ENCODE measurements at regions not wholly inside any gene's neighbourhood (a gene's known extent, or its start where the extent isn't known, plus 50 kb on each side); places are given as distances from the start of the nearest gene placed in this dataset.

DNA sequence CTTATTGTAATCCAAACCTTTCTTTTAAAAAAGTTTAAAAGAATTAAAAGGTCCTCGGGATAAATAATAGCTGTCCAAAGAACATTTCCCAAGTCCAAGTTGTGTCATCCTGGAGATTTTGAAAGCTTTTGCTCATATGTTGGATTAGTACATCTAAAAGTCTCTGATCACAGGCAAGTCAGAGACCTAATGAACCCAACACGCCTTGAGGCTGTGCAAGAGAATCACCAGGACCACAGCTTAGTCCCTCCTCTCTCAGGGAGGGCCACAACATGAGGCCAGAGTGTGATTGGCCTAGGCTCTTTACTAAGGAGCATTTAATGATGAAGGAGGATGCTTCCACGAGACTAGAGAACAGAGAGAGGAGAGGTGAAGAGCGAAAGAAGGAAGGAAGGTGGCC is 98.7 kb upstream of the OR5AK2 start:
- TF ChIP-seq TAF1 (IDR thresholded peaks at IDR 0.05; ENCODE audit: borderline replicate concordance, insufficient read depth, low read length) (no peak), FOXP2 (optimal IDR thresholded peaks at IDR 0.05; ENCODE audit: borderline replicate concordance, extremely low read depth, extremely low read length, insufficient read depth) (no peak), POLR2AphosphoS5 (IDR thresholded peaks at IDR 0.05; ENCODE audit: low read depth, low read length) (no peak), REST (IDR thresholded peaks at IDR 0.05; ENCODE audit: insufficient read depth in 1 of 2, low read depth in 2 of 2, low read length in 2 of 2) (no peak), SIN3A (IDR thresholded peaks at IDR 0.05; ENCODE audit: borderline replicate concordance, insufficient read depth, low read length) (no peak)

- no peak for TF ChIP-seq POLR2AphosphoS5 (IDR thresholded peaks at IDR 0.05; ENCODE audit: low read depth, low read length)
Measured at GRCh38 chr11:56887940-56888339, 100.8 kb upstream of the OR5AK2 start.

DNA sequence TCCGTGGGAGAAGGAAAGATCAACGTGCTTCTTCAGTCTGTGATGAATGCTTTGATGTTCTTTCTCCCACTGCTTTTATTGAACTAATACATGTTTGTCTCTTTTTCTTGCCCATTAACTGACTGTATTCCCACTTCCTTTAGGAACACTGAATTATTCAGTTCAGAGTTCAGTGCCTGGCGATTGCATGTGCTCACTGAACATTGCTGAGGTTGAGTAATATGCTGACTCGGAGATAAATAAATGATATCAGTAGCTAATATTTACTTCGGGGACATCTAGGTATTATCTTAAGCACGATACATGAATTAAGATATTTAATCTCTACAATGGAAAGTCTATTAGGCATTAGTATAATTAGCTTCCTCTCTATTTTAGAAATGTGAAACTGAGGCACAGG is 102.3 kb upstream of the OR5AK2 start:
- TF ChIP-seq SIN3A (IDR thresholded peaks at IDR 0.05; ENCODE audit: borderline replicate concordance, insufficient read depth, low read length) (no peak), POLR2AphosphoS5 (IDR thresholded peaks at IDR 0.05; ENCODE audit: low read depth, low read length) (no peak), TAF1 (IDR thresholded peaks at IDR 0.05; ENCODE audit: borderline replicate concordance, insufficient read depth, low read length) (no peak), FOXP2 (optimal IDR thresholded peaks at IDR 0.05; ENCODE audit: borderline replicate concordance, extremely low read depth, extremely low read length, insufficient read depth) (no peak), REST (IDR thresholded peaks at IDR 0.05; ENCODE audit: insufficient read depth in 1 of 2, low read depth in 2 of 2, low read length in 2 of 2) (no peak)

DNA sequence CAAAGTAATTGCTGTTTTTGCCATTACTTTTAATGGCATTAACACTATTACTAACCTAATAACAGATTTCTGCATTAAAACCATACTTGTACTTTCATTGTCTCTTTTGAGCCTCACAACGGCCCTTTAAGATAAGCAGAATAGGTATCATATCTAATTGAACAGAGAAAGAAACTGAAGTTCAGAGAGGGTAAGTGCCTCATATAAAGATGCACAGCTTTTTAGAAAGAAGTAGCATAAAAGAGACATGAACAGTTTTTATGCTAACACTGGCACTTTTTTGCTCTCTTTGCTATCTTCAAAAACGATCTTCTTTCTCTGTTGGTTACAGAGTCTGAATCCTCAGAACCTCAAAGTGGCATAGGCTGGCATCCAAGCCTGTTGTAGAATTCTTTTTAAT is 102.9 kb upstream of the OR5AK2 start:
- TF ChIP-seq POLR2AphosphoS5 (IDR thresholded peaks at IDR 0.05; ENCODE audit: low read depth, low read length) (no peak), REST (IDR thresholded peaks at IDR 0.05; ENCODE audit: insufficient read depth in 1 of 2, low read depth in 2 of 2, low read length in 2 of 2) (no peak), SIN3A (IDR thresholded peaks at IDR 0.05; ENCODE audit: borderline replicate concordance, insufficient read depth, low read length) (no peak), TAF1 (IDR thresholded peaks at IDR 0.05; ENCODE audit: borderline replicate concordance, insufficient read depth, low read length) (no peak), FOXP2 (optimal IDR thresholded peaks at IDR 0.05; ENCODE audit: borderline replicate concordance, extremely low read depth, extremely low read length, insufficient read depth) (no peak)

DNA sequence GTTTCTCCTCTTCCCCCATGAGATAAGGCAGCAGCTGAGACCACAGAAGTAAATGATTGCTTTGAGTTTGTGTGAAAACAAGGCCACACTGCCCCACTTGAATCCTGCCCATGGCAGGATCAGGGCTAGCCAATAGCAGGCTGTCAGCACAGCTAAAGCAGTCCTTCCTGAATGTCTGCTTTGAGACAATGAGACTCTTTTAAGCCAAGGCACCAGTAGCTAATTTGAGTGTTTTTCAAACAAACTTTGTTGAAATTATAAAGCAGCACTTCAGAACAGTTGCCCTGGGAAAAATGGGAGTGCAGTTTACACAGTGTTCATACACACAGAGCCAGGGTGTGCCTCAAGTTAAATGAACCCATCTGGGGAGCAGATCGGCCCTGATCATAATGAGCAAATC is 103.5 kb upstream of the OR5AK2 start:
- TF ChIP-seq POLR2AphosphoS5 (IDR thresholded peaks at IDR 0.05; ENCODE audit: low read depth, low read length) (no peak), REST (IDR thresholded peaks at IDR 0.05; ENCODE audit: insufficient read depth in 1 of 2, low read depth in 2 of 2, low read length in 2 of 2) (no peak), FOXP2 (optimal IDR thresholded peaks at IDR 0.05; ENCODE audit: borderline replicate concordance, extremely low read depth, extremely low read length, insufficient read depth) (no peak), TAF1 (IDR thresholded peaks at IDR 0.05; ENCODE audit: borderline replicate concordance, insufficient read depth, low read length) (no peak), SIN3A (IDR thresholded peaks at IDR 0.05; ENCODE audit: borderline replicate concordance, insufficient read depth, low read length) (no peak)

All from PFSK-1 (cell line).